ENCODE measurements at regions not wholly inside any gene's neighbourhood (a gene's known extent, or its start where the extent isn't known, plus 50 kb on each side); places are given as distances from the start of the nearest gene placed in this dataset.

DNA sequence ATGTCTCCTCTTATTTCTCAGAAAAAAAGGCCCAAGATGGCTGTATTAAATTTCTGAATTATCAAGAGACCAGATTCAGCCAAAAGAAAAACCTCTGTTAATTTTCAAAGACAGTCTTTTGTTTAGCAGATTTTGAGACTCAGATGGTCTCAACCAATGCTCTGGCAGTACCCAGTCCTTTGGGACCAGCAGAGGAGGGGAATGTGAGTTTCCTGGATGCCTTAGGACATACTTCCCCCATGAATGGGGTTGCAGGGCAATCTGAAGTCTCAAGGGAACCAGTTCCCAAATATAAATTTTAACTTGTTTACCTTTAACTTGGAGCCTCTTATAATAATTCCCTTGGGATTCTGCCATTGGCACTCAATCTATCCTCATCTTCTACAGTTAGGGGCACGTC is 107.8 kb upstream of the ZNF521 start:
- TF ChIP-seq, protein P1, sequence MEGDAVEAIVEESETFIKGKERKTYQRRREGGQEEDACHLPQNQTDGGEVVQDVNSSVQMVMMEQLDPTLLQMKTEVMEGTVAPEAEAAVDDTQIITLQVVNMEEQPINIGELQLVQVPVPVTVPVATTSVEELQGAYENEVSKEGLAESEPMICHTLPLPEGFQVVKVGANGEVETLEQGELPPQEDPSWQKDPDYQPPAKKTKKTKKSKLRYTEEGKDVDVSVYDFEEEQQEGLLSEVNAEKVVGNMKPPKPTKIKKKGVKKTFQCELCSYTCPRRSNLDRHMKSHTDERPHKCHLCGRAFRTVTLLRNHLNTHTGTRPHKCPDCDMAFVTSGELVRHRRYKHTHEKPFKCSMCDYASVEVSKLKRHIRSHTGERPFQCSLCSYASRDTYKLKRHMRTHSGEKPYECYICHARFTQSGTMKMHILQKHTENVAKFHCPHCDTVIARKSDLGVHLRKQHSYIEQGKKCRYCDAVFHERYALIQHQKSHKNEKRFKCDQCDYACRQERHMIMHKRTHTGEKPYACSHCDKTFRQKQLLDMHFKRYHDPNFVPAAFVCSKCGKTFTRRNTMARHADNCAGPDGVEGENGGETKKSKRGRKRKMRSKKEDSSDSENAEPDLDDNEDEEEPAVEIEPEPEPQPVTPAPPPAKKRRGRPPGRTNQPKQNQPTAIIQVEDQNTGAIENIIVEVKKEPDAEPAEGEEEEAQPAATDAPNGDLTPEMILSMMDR (IDR thresholded peaks at IDR 0.05): no peak
- TF ChIP-seq EZH2 (IDR thresholded peaks at IDR 0.05; ENCODE audit: borderline replicate concordance, insufficient read depth, low read depth, low read length, poor library complexity, severe bottlenecking): no peak

Data from B cell (primary cell).